Renal cortex interstitium (tissue), 11 donors: ENCODE measurements at regions not wholly inside any gene's neighbourhood (a gene's known extent, or its start where the extent isn't known, plus 50 kb on each side); places are given as distances from the start of the nearest gene placed in this dataset.

Experiments used
- DNase-seq, 11 donors: peaks; one replicate each; pipeline ENCODE4 v3.0.0-alpha.2; 2013; ENCODE audit warnings: low read depth in 9 of 11, low spot score in 4 of 11; ENCODE audit errors: extremely low read depth in 1 of 11

- DNase-seq: no peak
These were observed 394.1 kb downstream of the TUSC7 start for GRCh38 chr3:117103675-117104074.

DNA sequence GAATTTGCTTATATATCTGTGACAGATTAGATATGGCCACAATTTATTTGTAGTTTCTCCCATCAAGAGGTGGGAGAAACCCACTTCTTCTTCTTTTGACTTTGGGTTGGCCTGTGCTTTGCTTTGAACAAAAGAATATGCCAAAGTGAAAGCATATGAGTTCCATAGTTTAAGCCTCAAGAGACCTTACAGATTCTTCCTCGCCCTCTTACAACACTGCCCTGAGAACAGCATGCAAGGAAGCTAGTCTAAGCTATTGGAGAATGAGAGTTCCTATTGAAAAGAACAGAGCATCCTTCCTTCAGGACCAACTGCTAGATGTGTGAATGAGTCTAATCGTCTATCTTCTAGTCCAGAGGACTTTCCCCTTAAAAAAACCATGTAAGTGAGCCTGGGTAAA lies 394.8 kb downstream of the TUSC7 start:
- DNase-seq: no peak

DNA sequence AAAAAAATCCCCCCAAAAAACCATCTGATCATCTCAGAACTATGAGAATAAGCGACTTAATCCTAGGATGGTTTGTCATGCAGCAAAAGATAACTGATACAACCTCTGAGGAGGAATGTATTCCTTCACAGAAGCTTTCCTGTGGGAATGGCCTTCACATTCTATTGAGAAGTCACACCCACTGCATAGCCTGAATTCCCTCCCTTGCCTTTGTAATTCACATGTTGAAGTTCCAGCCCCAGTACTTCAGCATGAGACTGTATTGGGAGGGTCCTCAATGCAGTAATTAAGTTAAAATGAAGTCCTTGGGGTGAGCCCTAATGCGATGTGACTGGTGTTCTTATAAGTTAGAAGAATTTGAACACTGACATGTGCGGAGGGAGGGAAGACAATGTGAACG lies 395.2 kb downstream of the TUSC7 start:
- no peak for DNase-seq

GRCh38 chr3:117105686-117106085 lies 396.1 kb downstream of the TUSC7 start:
- DNase-seq: no peak

DNA sequence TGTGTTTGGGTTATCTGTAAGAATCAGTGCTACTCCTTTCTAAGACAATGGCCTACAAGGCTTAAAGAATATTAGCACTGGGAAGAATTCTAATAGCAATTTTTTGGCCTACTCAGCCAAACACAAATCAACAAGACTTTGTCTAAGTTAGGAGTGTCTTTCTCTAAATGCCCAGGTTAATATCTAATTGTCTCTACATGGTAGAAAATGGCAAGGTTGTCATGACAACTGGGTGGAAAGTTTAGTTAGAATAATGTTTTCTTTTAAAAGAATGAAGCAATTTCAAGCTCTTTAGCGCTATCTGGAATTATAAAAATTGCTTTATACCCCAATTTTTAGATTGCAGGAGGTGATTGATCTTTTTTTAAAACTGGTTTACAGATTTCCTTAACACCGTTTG lies 396.8 kb downstream of the TUSC7 start:
- no peak for DNase-seq

DNA sequence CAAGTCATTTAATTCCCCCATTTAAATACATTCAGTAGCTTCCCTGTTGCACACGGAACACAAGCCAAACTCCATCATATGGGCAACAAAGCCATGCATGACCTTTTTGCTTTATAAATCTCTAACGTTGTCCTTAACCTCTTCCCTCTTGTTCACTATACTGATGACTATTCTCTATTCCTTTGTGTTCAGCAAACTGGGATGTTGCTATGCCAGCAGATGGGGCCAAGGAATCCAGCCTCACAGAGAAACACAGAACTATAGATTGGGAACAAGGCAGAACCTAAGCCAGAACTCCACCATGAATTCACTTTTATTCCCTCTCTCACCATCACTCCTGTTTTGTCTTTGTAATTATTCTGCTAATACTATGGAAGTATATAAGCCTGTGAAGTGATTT lies 398.4 kb downstream of the TUSC7 start:
- DNase-seq: no peak

DNA sequence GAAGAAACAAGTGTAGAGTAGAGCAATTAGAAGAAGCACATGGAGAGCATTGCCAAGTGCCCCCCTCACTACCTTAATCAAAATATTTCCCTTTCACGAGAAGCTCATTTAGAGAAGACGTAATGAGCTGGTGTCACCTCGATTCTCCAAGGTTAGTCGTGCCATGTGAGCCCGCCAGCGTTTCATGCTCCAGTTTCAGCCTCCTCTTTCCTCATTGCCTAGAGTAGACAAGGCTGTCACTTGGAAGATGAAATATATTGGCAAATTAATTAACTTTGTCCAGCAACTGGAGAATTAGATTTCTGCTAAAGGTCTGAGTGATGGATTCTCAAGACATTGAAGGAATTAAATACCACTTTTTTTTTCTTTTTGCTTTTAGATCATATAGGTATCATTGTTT lies 399.6 kb downstream of the TUSC7 start:
- DNase-seq: no peak

DNA sequence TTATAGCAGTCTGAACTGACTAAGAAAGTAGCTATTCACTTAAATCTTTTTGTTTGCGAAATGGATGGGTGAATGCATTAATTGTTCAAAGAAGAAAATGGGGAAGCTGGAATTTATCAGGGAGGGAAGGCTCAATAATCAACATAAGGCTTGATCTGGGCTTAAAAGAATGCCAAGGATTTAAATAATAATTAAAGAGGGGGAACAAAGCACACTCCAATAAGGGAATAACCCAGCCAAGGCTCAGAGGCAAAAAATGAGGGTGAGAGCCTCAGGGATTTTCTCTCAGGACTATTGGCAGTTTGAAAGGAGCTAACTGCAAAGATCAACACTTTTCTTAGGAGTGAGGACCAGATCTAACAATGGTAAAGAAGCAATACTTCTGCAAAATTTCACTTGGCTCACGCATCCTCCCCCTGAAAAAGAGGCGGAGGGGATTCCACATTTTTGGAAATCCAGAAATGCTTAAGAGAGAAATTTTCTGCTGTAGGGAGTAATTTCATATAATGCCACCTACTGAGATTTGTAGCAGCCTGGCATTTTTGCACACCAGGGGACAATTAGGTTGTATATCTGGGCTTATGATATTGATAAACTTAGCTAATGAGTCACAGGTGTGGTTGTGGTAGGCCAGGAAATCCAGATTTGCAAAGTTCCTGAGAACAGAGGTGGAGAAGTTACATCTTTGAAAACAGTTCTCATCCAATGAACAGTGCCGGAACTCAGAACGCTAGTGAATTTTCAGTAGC lies 405.1 kb downstream of the TUSC7 start:
- DNase-seq: no peak

DNA sequence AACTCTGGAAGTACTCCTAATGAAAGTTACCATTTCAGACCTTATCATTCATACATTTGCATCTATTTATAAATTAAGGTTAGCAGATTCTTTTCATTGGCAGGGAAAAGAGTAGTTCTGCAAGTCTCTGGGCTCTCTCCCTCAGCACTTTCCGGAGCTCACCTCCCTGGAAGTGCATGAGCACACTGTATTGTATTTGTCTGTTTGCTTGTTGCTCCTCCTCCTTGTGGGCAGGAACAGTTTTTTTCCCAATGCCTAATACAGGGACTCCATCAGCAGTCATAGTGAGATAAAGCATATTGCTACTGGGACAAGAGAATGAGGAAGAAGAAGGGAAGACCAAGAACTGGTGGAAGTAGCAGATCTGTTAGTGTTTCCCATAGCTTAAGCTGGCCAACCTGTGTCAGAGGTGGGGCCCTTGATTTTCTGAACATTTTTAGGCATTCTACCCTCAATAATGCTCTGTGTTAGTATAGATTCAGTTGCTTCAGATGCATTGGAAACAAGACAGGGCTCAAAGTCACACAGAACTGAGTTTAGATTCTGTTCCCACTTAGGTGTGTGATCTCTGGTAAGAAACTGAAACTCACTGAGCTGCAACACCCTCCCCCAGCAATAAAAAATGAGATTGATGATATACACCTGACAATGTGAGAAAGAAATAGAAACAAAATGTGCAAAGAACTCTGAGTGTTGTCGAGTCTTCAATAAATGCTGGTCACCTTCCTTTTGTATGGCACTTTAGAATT lies 407.8 kb downstream of the TUSC7 start:
- DNase-seq: no peak

- no peak for DNase-seq
These were observed 409.0 kb downstream of the TUSC7 start for GRCh38 chr3:117118604-117119003.

DNA sequence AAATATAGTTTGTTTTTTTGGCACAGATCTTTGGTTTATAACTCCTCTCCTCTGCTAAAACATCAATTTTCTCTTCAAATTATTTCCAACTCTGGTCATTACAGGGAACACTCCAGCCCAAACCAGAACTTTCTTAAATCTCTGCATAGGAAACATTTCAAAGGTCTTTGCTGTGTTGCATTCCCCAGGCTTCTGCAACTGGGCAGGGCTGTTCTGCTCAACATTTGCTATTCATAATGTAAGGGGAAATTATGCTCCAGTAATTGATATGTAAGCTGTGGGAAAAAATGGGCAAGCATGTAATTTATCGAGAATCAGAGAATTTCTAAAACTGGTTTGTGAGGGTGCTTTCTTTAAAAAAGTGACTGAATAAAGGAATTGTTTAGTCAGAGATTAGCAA lies 410.4 kb downstream of the TUSC7 start:
- no peak for DNase-seq

- DNase-seq: no peak
These were observed 413.0 kb downstream of the TUSC7 start for GRCh38 chr3:117122609-117123008.

DNA sequence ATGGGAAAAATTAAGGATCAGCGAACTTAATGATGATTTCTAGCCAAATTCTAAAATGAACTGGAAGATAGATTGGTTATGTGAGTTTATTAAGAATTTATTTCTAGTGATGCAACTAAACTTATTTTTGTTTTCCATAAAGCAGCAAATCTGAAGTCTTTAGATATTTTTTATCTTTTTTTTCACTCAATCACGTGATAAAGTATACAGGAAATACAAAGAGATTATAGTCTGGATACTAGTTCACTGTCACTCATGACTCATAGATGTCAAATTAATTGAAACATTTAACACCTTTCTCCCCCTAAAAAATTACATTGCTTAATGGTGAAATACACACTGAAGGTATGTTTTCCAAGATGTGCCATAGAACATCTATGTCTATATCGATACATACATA lies 416.9 kb downstream of the TUSC7 start:
- no peak for DNase-seq

GRCh38 chr3:117126946-117127546 lies 417.5 kb downstream of the TUSC7 start:
- no peak for DNase-seq

DNA sequence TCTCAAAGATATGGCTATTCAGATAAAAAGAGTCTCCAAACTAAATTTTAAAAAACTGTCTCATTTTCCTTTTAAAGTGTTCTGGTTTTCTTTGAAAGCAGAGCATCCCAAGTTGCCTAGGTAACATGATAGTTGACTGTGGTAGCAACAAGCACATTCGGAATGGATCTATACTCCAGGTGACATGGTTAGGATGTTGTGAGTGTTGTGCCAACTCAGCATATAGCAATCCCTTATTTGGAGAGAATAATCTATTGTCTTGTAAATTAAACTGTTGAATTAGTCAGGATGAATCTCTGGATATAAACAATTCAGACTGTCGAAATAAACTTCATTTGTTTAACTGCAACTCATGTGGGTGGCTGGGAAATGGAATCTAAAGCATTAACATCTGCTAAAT lies 418.6 kb downstream of the TUSC7 start:
- no peak for DNase-seq

DNA sequence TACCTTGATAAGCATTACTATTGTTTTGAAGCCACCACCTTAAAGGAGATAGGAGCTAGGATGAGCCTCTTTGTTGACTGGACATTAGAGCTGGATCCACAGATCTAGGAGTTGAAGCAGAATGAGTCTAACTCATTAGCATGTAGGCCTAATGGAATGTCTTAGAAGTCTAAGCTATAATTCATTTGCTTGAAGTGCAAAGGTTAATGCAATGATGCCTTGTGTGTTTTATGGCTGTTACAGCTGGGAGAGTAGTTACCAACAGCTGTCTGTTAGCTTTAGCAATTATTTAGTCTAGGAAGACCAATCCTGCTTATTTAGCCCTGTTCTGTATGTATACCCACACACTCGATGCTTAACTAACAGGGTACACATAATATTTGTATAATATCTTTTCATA lies 419.3 kb downstream of the TUSC7 start:
- peak in 7 of 11 donors; percentile 22 to 53 (median 36) for DNase-seq

GRCh38 chr3:117129516-117129915 lies 419.9 kb downstream of the TUSC7 start:
- no peak for DNase-seq

GRCh38 chr3:117130222-117130621 lies 420.6 kb downstream of the TUSC7 start:
- no peak for DNase-seq

DNA sequence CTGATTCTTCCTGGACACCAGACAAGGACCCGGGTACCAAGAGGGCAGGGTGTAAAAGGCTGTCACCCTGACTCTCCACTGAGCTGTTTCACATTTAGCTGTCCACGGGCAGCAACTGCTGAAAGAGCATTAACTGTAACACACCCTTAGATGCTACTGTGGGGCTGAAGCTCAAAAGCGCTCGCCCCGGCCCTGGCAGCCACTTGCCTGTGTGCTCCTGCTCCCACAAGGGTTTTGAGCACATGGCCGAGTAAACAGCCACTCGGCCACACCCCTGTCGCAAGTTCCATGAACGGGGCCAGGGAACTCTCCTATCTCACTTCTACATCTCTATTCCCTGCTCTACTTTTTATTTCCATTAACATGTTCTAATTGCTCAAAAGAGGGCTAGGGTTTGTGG lies 421.7 kb downstream of the TUSC7 start:
- DNase-seq: no peak

GRCh38 chr3:117133066-117133465 lies 423.5 kb downstream of the TUSC7 start:
- DNase-seq: peak in 4 of 11 donors; percentile 15 to 41 (median 35)
